Mucosa of rectum (tissue), 2 donors: ENCODE measurements at regions not wholly inside any gene's neighbourhood (a gene's known extent, or its start where the extent isn't known, plus 50 kb on each side); places are given as distances from the start of the nearest gene placed in this dataset.
"Not testable (repeated sequence)": the region's sequence is repeated elsewhere in the genome, so short reads cannot be mapped to it uniquely, and the experiment has no call there.

Source experiments
- H3K27ac ChIP-seq, 2 donors: one replicate each; pipeline ENCODE4 v1.7.0; 2013; ENCODE audit warnings: inconsistent platforms in 2 of 2, low read depth in 2 of 2, low read length in 2 of 2
- H3K27me3 ChIP-seq, 2 donors: one replicate each; pipeline ENCODE4 v1.7.0; 2013; ENCODE audit warnings: low read length in 2 of 2; ENCODE audit not compliant: control insufficient read depth in 2 of 2, insufficient read depth in 2 of 2
- H3K36me3 ChIP-seq, 2 donors: one replicate each; pipeline ENCODE4 v1.7.0; 2013; ENCODE audit warnings: low read length in 2 of 2; ENCODE audit not compliant: control insufficient read depth in 2 of 2, insufficient read depth in 2 of 2
- H3K4me1 ChIP-seq, 2 donors: one replicate each; pipeline ENCODE4 v1.7.0; 2013; ENCODE audit warnings: low read length in 2 of 2, mild to moderate bottlenecking in 1 of 2; ENCODE audit not compliant: control insufficient read depth in 2 of 2, insufficient read depth in 2 of 2
- H3K4me3 ChIP-seq, 2 donors: one replicate each; pipeline ENCODE4 v1.7.0; 2013; ENCODE audit warnings: low read length in 2 of 2
- H3K9ac ChIP-seq, 2 donors: one replicate each; pipeline ENCODE4 v1.7.0; 2013; ENCODE audit warnings: low read length in 2 of 2, low read depth in 1 of 2, mild to moderate bottlenecking in 1 of 2
- H3K9me3 ChIP-seq, 2 donors: one replicate each; pipeline ENCODE4 v1.7.0; 2013; ENCODE audit warnings: low read length in 2 of 2; ENCODE audit not compliant: control insufficient read depth in 2 of 2
- donor health status: healthy.
- donor health status: Normal muscosa, but diverticular disease.

DNA sequence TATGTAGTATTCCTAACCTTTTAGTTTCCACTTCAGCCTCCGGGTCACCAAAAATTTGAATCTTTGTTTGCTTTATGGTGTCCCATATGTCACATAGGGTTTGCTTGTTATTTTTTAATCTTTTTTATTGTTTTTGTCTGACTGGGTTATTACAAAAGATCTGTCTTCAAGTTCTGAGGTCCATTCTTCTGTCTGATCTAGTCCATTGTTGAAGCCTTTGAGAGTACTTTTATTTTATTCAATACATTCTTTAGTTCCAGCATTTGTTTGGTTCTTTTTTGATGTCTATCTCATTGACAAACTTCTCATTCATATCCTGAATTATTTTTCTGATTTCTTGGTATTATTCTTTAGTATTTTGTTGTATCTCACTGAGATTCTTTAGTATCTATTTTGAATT, 99.8 kb downstream of the GPR65 start:
- no peaks in the 10 kb centered on the region for H3K4me1 ChIP-seq
- no peaks in the 10 kb centered on the region for H3K36me3 ChIP-seq
- H3K27me3 ChIP-seq = no peaks in the 10 kb centered on the region
- H3K4me3 ChIP-seq = no peak overlapping the region
- H3K9me3 ChIP-seq = no peaks in the 10 kb centered on the region
- H3K27ac ChIP-seq = no peak overlapping the region
- no peak overlapping the region for H3K9ac ChIP-seq

DNA sequence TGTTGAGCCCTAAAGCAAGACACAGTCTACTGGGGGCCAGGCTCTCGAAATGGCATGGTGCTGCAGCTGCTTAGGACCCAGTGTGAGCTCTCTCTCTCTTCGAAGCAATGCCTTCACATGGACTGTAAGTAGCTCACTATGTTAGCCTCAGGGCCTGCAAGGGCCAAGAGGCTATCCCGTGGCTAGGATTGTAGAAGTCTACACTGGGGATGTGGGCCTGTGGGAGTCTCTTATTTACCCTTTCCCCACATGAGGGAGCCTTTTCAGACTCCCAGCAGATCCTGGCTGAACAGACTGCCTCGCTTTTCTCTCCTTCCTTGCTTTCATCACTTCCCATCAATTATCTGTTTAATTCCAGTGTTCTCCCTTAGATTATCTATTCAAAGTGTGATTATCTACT, 101.4 kb downstream of the GPR65 start:
- Histone ChIP-seq H3K9ac (no peak overlapping the region), H3K9me3 (no peaks in the 10 kb centered on the region), H3K27me3 (no peaks in the 10 kb centered on the region), H3K4me1 (no peaks in the 10 kb centered on the region), H3K4me3 (no peak overlapping the region), H3K36me3 (no peaks in the 10 kb centered on the region), H3K27ac (no peak overlapping the region)

- not testable (repeated sequence) for H3K9me3 ChIP-seq, H3K36me3 ChIP-seq, H3K9ac ChIP-seq, H3K4me3 ChIP-seq, H3K27me3 ChIP-seq, H3K4me1 ChIP-seq, H3K27ac ChIP-seq
Observed at GRCh38 chr14:88127669-88128068, 122.7 kb downstream of the GPR65 start.

- Histone ChIP-seq H3K27me3 (no peaks in the 10 kb centered on the region), H3K9ac (no peak overlapping the region), H3K36me3 (no peaks in the 10 kb centered on the region), H3K4me3 (no peak overlapping the region), H3K27ac (no peak overlapping the region), H3K9me3 (peaks cover 0 to 4% of the 10 kb centered on the region in 2 donors), H3K4me1 (no peaks in the 10 kb centered on the region)
Observed at GRCh38 chr14:88128816-88129215, 123.9 kb downstream of the GPR65 start.

DNA sequence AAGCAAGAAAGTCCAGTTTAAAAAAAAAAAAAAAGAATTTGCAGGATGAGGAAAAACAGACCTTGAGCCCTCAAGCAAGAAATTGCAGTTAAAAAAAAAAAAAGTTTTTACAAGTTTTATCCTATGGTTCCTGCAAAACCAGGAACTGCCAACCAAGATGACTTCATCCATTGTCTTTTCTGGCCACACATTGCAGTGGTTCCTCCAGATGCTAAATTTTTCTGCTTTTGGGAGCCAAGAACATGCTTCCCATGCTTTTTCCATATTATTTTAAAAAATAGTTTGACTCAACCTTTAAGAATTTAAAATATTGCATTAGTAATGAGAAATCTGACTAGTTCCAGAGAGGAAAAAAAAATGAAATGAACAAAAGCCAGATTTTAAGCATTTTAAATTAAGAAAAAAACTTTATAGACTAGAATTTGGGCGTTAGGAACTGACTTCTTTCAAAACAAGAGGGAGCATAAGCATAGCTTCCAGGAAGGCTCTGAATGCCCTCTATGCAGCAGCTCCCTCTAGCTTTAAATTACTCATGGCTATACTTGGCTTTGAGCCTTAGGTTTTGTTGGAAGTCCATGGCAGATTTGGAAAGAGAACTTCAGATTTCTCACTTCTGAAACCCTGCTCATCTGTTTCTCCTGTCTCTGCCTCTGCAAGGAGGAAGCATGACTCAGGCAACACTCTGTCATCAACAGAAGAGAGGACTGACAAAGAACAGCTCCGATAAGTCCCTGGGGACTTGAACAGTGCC, 124.5 kb downstream of the GPR65 start:
- H3K27me3 ChIP-seq = no peaks in the 10 kb centered on the region
- no peak overlapping the region for H3K9ac ChIP-seq
- H3K9me3 ChIP-seq = peaks cover 0 to 4% of the 10 kb centered on the region in 2 donors
- peak overlapping the region in 1 of 2 donors; percentile 38 for H3K27ac ChIP-seq
- no peaks in the 10 kb centered on the region for H3K36me3 ChIP-seq
- H3K4me3 ChIP-seq = no peak overlapping the region
- no peaks in the 10 kb centered on the region for H3K4me1 ChIP-seq

- H3K9ac ChIP-seq = no peak overlapping the region
- H3K27ac ChIP-seq = peak overlapping the region in 1 of 2 donors; percentile 38
- H3K4me3 ChIP-seq = no peak overlapping the region
- H3K4me1 ChIP-seq = no peaks in the 10 kb centered on the region
- H3K36me3 ChIP-seq = no peaks in the 10 kb centered on the region
- peaks cover 0 to 4% of the 10 kb centered on the region in 2 donors for H3K9me3 ChIP-seq
- H3K27me3 ChIP-seq = no peaks in the 10 kb centered on the region
Observed at GRCh38 chr14:88130057-88130432, 125.1 kb downstream of the GPR65 start.
